CD14-positive monocyte (primary cell): ENCODE measurements at regions not wholly inside any gene's neighbourhood (a gene's known extent, or its start where the extent isn't known, plus 50 kb on each side); places are given as distances from the start of the nearest gene placed in this dataset.
A peak's percentile ranks its signal among the peaks of the same experiment; 100 is the strongest.

ENCODE experiments used
- DNase-seq, 3 donors: peaks; one replicate each; pipeline ENCODE4 v3.0.0-alpha.2; 2011 to 2022
- H2AFZ ChIP-seq: 2 replicates; pipeline ENCODE4 v1.6.0; 2012; ENCODE audit warnings: mild to moderate bottlenecking, low read depth, low read length, inconsistent platforms; ENCODE audit not compliant: insufficient read depth, poor library complexity, severe bottlenecking
- H3K27ac ChIP-seq, 2 donors: 1 replicate in 1 of 2; 2 replicates in 1 of 2; pipeline ENCODE4 v1.5.1; 2012 to 2013; ENCODE audit warnings: low read length in 2 of 2, control low read depth in 1 of 2, inconsistent platforms in 1 of 2, low read depth in 1 of 2, mild to moderate bottlenecking in 1 of 2
- H3K27me3 ChIP-seq, 2 donors: one replicate each; pipeline versions ENCODE4 v1.6.0 to v1.6.1; 2011 to 2013; ENCODE audit warnings: low read length in 2 of 2; ENCODE audit not compliant: control insufficient read depth in 2 of 2, insufficient read depth in 2 of 2
- H3K36me3 ChIP-seq, 2 donors: replicated peaks in 1 of 2; 1 replicate in 1 of 2; 2 replicates in 1 of 2; pipeline versions ENCODE4 v1.5.1 to v1.6.1; 2012 to 2013; ENCODE audit warnings: low read length in 2 of 2, control low read depth in 1 of 2, inconsistent platforms in 1 of 2, mild to moderate bottlenecking in 1 of 2; ENCODE audit not compliant: insufficient read depth in 2 of 2, control insufficient read depth in 1 of 2
- H3K4me1 ChIP-seq, 2 donors: 1 replicate in 1 of 2; 2 replicates in 1 of 2; pipeline versions ENCODE4 v1.5.1 to v1.6.1; 2012 to 2013; ENCODE audit warnings: low read length in 2 of 2, control low read depth in 1 of 2, inconsistent platforms in 1 of 2, mild to moderate bottlenecking in 1 of 2, moderate library complexity in 1 of 2; ENCODE audit not compliant: insufficient read depth in 2 of 2, control insufficient read depth in 1 of 2
- H3K4me2 ChIP-seq: replicated peaks from 2 replicates; pipeline ENCODE3; 2012; ENCODE audit warnings: low read length, moderate library complexity, mild to moderate bottlenecking; ENCODE audit not compliant: poor library complexity, severe bottlenecking; ENCODE audit errors: extremely low read depth
- H3K4me3 ChIP-seq, 3 experiments: fragments of 200-600 bp in 1 of 3; sonication (generic) in 1 of 3; replicated peaks in 1 of 3; 1 replicate in 2 of 3; 2 replicates in 1 of 3; pipeline ENCODE4 v1.5.1; 2011 to 2013; ENCODE audit warnings: low read length in 3 of 3, mild to moderate bottlenecking in 3 of 3, control low read depth in 2 of 3, low read depth in 2 of 3, inconsistent platforms in 1 of 3, moderate library complexity in 1 of 3
- H3K79me2 ChIP-seq: 2 replicates; pipeline ENCODE4 v1.6.0; 2012; ENCODE audit warnings: mild to moderate bottlenecking, control low read depth, inconsistent platforms, low read length, moderate library complexity; ENCODE audit not compliant: insufficient read depth
- H3K9ac ChIP-seq: 2 replicates; pipeline ENCODE4 v1.6.0; 2017; ENCODE audit warnings: low read length, mild to moderate bottlenecking; ENCODE audit not compliant: insufficient read depth, poor library complexity, severe bottlenecking
- H3K9me3 ChIP-seq, 2 donors: replicated peaks in 1 of 2; 1 replicate in 1 of 2; 2 replicates in 1 of 2; pipeline versions ENCODE4 v1.5.1 to v1.6.1; 2012 to 2013; ENCODE audit warnings: low read length in 2 of 2, control low read depth in 1 of 2; ENCODE audit not compliant: control insufficient read depth in 1 of 2, insufficient read depth in 1 of 2
- H4K20me1 ChIP-seq: 2 replicates; pipeline ENCODE4 v1.6.0; 2012; ENCODE audit warnings: mild to moderate bottlenecking, low read length, control low read depth, moderate library complexity; ENCODE audit not compliant: insufficient read depth
- H3K27ac Mint-ChIP-seq, 7 donors: one replicate each; pipeline ENCODE4 v1.8.0; 2020; ENCODE audit warnings: mild to moderate bottlenecking in 7 of 7, mixed read lengths in 7 of 7, moderate library complexity in 6 of 7, inconsistent platforms in 2 of 7
- H3K27me3 Mint-ChIP-seq, 3 donors: one replicate each; pipeline ENCODE4 v1.8.0; 2021 to 2022; ENCODE audit warnings: low read depth in 3 of 3, mild to moderate bottlenecking in 3 of 3, mixed read lengths in 3 of 3, moderate library complexity in 3 of 3, inconsistent platforms in 1 of 3
- H3K36me3 Mint-ChIP-seq, 2 donors: one replicate each; pipeline ENCODE4 v1.8.0; 2020; ENCODE audit warnings: mixed read lengths in 2 of 2, inconsistent platforms in 1 of 2, mild to moderate bottlenecking in 1 of 2
- H3K4me1 Mint-ChIP-seq: one replicate; pipeline ENCODE4 v1.8.0; 2020; ENCODE audit warnings: mild to moderate bottlenecking, mixed read lengths
- H3K4me3 Mint-ChIP-seq, 2 donors: one replicate each; pipeline ENCODE4 v1.8.0; 2020; ENCODE audit warnings: mild to moderate bottlenecking in 2 of 2, mixed read lengths in 2 of 2, moderate library complexity in 1 of 2
- H3K9me3 Mint-ChIP-seq, 7 donors: one replicate each; pipeline ENCODE4 v1.8.0; 2020 to 2022; ENCODE audit warnings: mixed read lengths in 7 of 7, mild to moderate bottlenecking in 6 of 7, moderate library complexity in 6 of 7, inconsistent platforms in 2 of 7
- WGBS: methylation state at CpG from one replicate; pipeline ENCODE4 v1.1.5; 2013; ENCODE audit warnings: missing lambda C conversion rate; ENCODE audit not compliant: insufficient coverage; 5-methylcytosine and 5-hydroxymethylcytosine counted together
- intact Hi-C, 2 donors: fragments of 100-400 bp; cut with micrococcal nuclease; formaldehyde crosslinking; loops; one replicate each; pipeline versions ENCODE4 v1.15.0 to v1.15.1; 2023
- TF ChIP-seq, protein P1 (sequence below): fragments of 200-600 bp; IDR thresholded peaks from one replicate; pipeline ENCODE4 v1.8.0; 2022; ENCODE audit warnings: antibody characterized with exemption, mild to moderate bottlenecking

DNA sequence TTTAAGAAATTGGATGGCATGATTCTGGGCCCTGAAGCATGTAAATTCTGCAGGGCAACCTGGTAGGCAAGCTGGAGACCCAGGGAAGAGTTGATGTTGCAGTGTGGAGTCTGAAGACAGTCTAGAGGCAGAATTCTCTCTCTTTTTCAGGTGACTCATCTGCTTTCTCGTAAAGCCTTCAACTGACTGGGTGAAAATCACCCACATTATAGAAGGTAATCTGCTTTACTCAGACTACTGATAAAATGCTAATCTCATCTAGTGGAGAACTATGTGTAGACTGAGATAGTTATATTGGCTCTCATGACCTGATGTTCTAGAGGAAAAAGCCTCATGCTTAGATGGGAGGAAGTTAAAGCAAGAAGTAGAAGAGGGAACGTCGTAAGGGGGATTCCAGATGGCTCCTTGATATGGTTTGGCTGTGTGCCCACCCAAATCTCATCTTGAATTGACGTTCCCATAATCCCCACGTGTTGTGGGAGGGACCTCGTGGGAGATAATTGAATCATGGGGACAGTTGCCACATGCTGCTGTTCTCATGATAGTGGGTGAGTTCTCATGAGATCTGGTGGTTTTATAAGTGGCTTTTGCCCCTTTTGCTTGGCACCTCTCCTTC, 723.8 kb downstream of the BCL11B start:
- Mint-ChIP-seq H3K4me1 (peaks cover 12% of the 10 kb centered on the region), H3K27ac (peak overlapping the region in 1 of 7 donors; percentile 6), H3K27me3 (peaks cover 0 to 1% (median 0%) of the 10 kb centered on the region in 3 donors), H3K4me3 (no peak overlapping the region), H3K36me3 (no peaks in the 10 kb centered on the region), H3K9me3 (peaks cover 0 to 13% (median 3%) of the 10 kb centered on the region in 7 donors)
- WGBS: 0% methylated on average over 2 of the region's 6 CpGs
- H2AFZ ChIP-seq: no peak overlapping the region
- H3K9ac ChIP-seq: no peak overlapping the region
- H3K4me1 ChIP-seq: peaks cover under 1% of the 10 kb centered on the region in 2 donors
- H3K27ac ChIP-seq: no peak overlapping the region
- H3K27me3 ChIP-seq: no peaks in the 10 kb centered on the region
- H3K79me2 ChIP-seq: no peaks in the 10 kb centered on the region
- peaks cover 0 to 6% of the 10 kb centered on the region in 2 donors for H3K9me3 ChIP-seq
- no peak overlapping the region for H3K4me2 ChIP-seq
- TF ChIP-seq, protein P1, sequence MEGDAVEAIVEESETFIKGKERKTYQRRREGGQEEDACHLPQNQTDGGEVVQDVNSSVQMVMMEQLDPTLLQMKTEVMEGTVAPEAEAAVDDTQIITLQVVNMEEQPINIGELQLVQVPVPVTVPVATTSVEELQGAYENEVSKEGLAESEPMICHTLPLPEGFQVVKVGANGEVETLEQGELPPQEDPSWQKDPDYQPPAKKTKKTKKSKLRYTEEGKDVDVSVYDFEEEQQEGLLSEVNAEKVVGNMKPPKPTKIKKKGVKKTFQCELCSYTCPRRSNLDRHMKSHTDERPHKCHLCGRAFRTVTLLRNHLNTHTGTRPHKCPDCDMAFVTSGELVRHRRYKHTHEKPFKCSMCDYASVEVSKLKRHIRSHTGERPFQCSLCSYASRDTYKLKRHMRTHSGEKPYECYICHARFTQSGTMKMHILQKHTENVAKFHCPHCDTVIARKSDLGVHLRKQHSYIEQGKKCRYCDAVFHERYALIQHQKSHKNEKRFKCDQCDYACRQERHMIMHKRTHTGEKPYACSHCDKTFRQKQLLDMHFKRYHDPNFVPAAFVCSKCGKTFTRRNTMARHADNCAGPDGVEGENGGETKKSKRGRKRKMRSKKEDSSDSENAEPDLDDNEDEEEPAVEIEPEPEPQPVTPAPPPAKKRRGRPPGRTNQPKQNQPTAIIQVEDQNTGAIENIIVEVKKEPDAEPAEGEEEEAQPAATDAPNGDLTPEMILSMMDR: no peak
- intact Hi-C loops: no loop called here
- no peaks in the 10 kb centered on the region for H3K36me3 ChIP-seq
- no peak overlapping the region for H3K4me3 ChIP-seq
- no peaks in the 10 kb centered on the region for H4K20me1 ChIP-seq
- peak in 1 of 3 donors; percentile 43 for DNase-seq

- H3K27ac ChIP-seq: no peak overlapping the region
- no peak overlapping the region for H3K27ac Mint-ChIP-seq
- no peaks in the 10 kb centered on the region for H3K27me3 ChIP-seq
- no peak for DNase-seq
- no peak overlapping the region for H2AFZ ChIP-seq
- no peak overlapping the region for H3K9ac ChIP-seq
- no peak overlapping the region for H3K4me3 Mint-ChIP-seq
- no peaks in the 10 kb centered on the region for H3K4me1 ChIP-seq
- H3K9me3 Mint-ChIP-seq: peaks cover 3 to 15% (median 7%) of the 10 kb centered on the region in 7 donors
- WGBS: 89% methylated on average over 1 of the region's 5 CpGs
- H3K36me3 Mint-ChIP-seq: no peaks in the 10 kb centered on the region
- intact Hi-C loops: no loop called here
- no peak overlapping the region for H3K4me3 ChIP-seq
- peaks cover 0 to 10% of the 10 kb centered on the region in 2 donors for H3K9me3 ChIP-seq
- H3K27me3 Mint-ChIP-seq: peaks cover 0 to 3% (median under 1%) of the 10 kb centered on the region in 3 donors
- H3K36me3 ChIP-seq: no peaks in the 10 kb centered on the region
- TF ChIP-seq, protein P1: no peak
- H3K4me1 Mint-ChIP-seq: peaks cover 8% of the 10 kb centered on the region
- H3K4me2 ChIP-seq: no peak overlapping the region
- no peaks in the 10 kb centered on the region for H4K20me1 ChIP-seq
- H3K79me2 ChIP-seq: no peaks in the 10 kb centered on the region
Observed at GRCh38 chr14:98551028-98551427, 721.0 kb downstream of the BCL11B start.
